Sigmoid colon (tissue), 4 donors: ENCODE measurements at regions not wholly inside any gene's neighbourhood (a gene's known extent, or its start where the extent isn't known, plus 50 kb on each side); places are given as distances from the start of the nearest gene placed in this dataset.

ENCODE experiments used
- POLR2A ChIP-seq, 2 donors: fragments of 450-650 bp; IDR thresholded peaks; one replicate each; pipeline ENCODE4 v1.6.1; 2016; ENCODE audit warnings: antibody characterized with exemption in 2 of 2, mild to moderate bottlenecking in 2 of 2, moderate library complexity in 2 of 2
- POLR2AphosphoS5 ChIP-seq, 4 donors: sonication (generic); formaldehyde crosslinking; IDR thresholded peaks; one replicate each; pipeline ENCODE4 v1.6.1; 2017; ENCODE audit warnings: antibody characterized with exemption in 4 of 4

GRCh38 chr12:81956468-81956860 is 197.3 kb upstream of the PPFIA2 start:
- TF ChIP-seq POLR2AphosphoS5 (IDR thresholded peaks at IDR 0.05) (no peak), POLR2A (IDR thresholded peaks at IDR 0.05) (no peak)
